Panc1 (cell line): ENCODE measurements at regions not wholly inside any gene's neighbourhood (a gene's known extent, or its start where the extent isn't known, plus 50 kb on each side); places are given as distances from the start of the nearest gene placed in this dataset.

Source experiments
- ATAC-seq: fragments of 200-7000 bp; cut with Tn5 transposase; 2 replicates; pipeline ENCODE4 v1.9.1; 2020; ENCODE audit warnings: mild to moderate bottlenecking, moderate library complexity
- BruUV-seq: library from RNA; stranded (reverse); fragments of 400-500 nt; replicated peaks from 2 replicates; lab custom pipeline; 2021; lab: Mats Ljungman, UMichigan
- CTCF ChIA-PET: fragments of 300-600 bp; sonication (Branson Sonifier 250); formaldehyde crosslinking; loops from one replicate; lab custom pipeline; 2022; ENCODE audit warnings: antibody characterized with exemption; lab: Charles Lee
- POLR2A ChIA-PET: fragments of 300-600 bp; sonication (Branson Sonifier 250); formaldehyde crosslinking; loops from one replicate; lab custom pipeline; 2022; ENCODE audit warnings: antibody characterized with exemption; lab: Charles Lee
- DNase-seq: peaks from one replicate; pipeline ENCODE4 v3.0.0-alpha.2; 2010; ENCODE audit warnings: low read depth, low spot score
- H3K27ac ChIP-seq: 2 replicates; pipeline ENCODE4 v1.5.1; 2011; ENCODE audit warnings: mild to moderate bottlenecking, low read length, inconsistent platforms
- H3K27me3 ChIP-seq: fragments of 200-500 bp; sonication (Bioruptor generic); 2 replicates; pipeline ENCODE4 v1.6.0; 2014; ENCODE audit warnings: low read length, inconsistent platforms; ENCODE audit not compliant: control insufficient read depth, insufficient read depth
- H3K36me3 ChIP-seq: fragments of 200-500 bp; sonication (Bioruptor generic); 2 replicates; pipeline ENCODE4 v1.5.1; 2014; ENCODE audit warnings: inconsistent platforms, mild to moderate bottlenecking, low read length, moderate library complexity; ENCODE audit not compliant: control insufficient read depth, insufficient read depth
- H3K4me1 ChIP-seq: 2 replicates; pipeline ENCODE4 v1.5.1; 2011; ENCODE audit warnings: inconsistent platforms, mild to moderate bottlenecking, low read length, moderate library complexity; ENCODE audit not compliant: control insufficient read depth, insufficient read depth
- H3K4me3 ChIP-seq, 2 experiments: 2 replicates each; pipeline ENCODE4 v1.5.1; 2011 to 2012; ENCODE audit warnings: low read depth in 2 of 2, low read length in 2 of 2, mild to moderate bottlenecking in 2 of 2, inconsistent platforms in 1 of 2, moderate library complexity in 1 of 2
- H3K9me3 ChIP-seq: fragments of 200-500 bp; sonication (Bioruptor generic); 2 replicates; pipeline ENCODE4 v1.5.1; 2014; ENCODE audit warnings: low read depth, mild to moderate bottlenecking, inconsistent platforms, low read length, moderate library complexity; ENCODE audit not compliant: control insufficient read depth, insufficient read depth
- POLR2AphosphoS5 ChIP-seq: IDR thresholded peaks from 2 replicates; pipeline ENCODE4 v1.6.1; 2012; ENCODE audit warnings: mild to moderate bottlenecking, low read depth, low read length, moderate library complexity
- SIN3A ChIP-seq: IDR thresholded peaks from 2 replicates; pipeline ENCODE4 v1.6.1; 2012; ENCODE audit warnings: low read depth, mild to moderate bottlenecking, low read length, moderate library complexity, borderline replicate concordance; ENCODE audit not compliant: insufficient read depth
- TCF7L2 ChIP-seq: IDR thresholded peaks from 2 replicates; pipeline ENCODE4 v1.6.1; 2011; ENCODE audit warnings: mild to moderate bottlenecking, low read depth, low read length, inconsistent platforms
- in situ Hi-C: cut with HindIII; loops from 2 replicates; pipeline ENCODE4 v1.10.0; 2016; ENCODE audit warnings: low sequenced_read_pairs, low pct_unique_long_range_greater_than_20kb
- intact Hi-C: fragments of 100-400 bp; cut with micrococcal nuclease; formaldehyde crosslinking; loops from one replicate; pipeline ENCODE4 v1.10.0; 2022; ENCODE audit not compliant: unreplicated experiment
- TF ChIP-seq, protein P1 (sequence below): fragments of 450-650 bp; IDR thresholded peaks from 2 replicates; pipeline ENCODE4 v1.5.1; 2017; ENCODE audit warnings: mild to moderate bottlenecking
- TF ChIP-seq, protein P2 (sequence below), 2 experiments: IDR thresholded peaks; 2 replicates each; pipeline ENCODE4 v1.6.1; 2011 to 2012; ENCODE audit warnings: low read depth in 2 of 2, control low read depth in 1 of 2, low read length in 1 of 2, mild to moderate bottlenecking in 1 of 2, moderate library complexity in 1 of 2; ENCODE audit not compliant: insufficient read depth in 1 of 2

DNA sequence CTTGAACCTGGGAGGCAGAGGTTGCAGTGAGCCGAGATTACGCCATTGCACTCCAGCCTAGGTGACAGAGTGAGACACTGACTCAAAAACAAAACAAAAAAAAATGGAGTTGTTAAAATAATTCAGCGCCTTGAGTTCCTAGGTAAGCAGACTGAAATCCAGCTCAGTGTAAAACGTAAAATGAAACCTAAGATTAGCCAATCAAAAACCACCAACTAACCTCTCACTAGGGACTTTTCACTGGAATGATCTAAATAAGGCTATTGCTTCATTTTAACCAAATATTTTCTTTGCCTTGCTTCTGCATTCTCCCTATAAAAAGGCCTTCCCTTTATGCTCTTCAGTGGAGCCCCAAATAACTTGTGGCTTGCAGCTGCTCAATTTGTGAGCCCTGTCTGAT, 91.6 kb upstream of the HIF1A start:
- peaks cover 7% of the 10 kb centered on the region for H3K4me1 ChIP-seq
- no peaks in the 10 kb centered on the region for H3K27me3 ChIP-seq
- in situ Hi-C loops = no loop called here
- intact Hi-C loops = no loop called here
- H3K9me3 ChIP-seq = no peaks in the 10 kb centered on the region
- no peaks in the 10 kb centered on the region for H3K36me3 ChIP-seq
- DNase-seq (no peak), ATAC-seq (no peak)
- H3K4me3 ChIP-seq = no peak overlapping the region
- TF ChIP-seq, protein P1, sequence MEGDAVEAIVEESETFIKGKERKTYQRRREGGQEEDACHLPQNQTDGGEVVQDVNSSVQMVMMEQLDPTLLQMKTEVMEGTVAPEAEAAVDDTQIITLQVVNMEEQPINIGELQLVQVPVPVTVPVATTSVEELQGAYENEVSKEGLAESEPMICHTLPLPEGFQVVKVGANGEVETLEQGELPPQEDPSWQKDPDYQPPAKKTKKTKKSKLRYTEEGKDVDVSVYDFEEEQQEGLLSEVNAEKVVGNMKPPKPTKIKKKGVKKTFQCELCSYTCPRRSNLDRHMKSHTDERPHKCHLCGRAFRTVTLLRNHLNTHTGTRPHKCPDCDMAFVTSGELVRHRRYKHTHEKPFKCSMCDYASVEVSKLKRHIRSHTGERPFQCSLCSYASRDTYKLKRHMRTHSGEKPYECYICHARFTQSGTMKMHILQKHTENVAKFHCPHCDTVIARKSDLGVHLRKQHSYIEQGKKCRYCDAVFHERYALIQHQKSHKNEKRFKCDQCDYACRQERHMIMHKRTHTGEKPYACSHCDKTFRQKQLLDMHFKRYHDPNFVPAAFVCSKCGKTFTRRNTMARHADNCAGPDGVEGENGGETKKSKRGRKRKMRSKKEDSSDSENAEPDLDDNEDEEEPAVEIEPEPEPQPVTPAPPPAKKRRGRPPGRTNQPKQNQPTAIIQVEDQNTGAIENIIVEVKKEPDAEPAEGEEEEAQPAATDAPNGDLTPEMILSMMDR = no peak
- no peak for TF ChIP-seq POLR2AphosphoS5
- TF ChIP-seq SIN3A = no peak
- TF ChIP-seq, protein P2, sequence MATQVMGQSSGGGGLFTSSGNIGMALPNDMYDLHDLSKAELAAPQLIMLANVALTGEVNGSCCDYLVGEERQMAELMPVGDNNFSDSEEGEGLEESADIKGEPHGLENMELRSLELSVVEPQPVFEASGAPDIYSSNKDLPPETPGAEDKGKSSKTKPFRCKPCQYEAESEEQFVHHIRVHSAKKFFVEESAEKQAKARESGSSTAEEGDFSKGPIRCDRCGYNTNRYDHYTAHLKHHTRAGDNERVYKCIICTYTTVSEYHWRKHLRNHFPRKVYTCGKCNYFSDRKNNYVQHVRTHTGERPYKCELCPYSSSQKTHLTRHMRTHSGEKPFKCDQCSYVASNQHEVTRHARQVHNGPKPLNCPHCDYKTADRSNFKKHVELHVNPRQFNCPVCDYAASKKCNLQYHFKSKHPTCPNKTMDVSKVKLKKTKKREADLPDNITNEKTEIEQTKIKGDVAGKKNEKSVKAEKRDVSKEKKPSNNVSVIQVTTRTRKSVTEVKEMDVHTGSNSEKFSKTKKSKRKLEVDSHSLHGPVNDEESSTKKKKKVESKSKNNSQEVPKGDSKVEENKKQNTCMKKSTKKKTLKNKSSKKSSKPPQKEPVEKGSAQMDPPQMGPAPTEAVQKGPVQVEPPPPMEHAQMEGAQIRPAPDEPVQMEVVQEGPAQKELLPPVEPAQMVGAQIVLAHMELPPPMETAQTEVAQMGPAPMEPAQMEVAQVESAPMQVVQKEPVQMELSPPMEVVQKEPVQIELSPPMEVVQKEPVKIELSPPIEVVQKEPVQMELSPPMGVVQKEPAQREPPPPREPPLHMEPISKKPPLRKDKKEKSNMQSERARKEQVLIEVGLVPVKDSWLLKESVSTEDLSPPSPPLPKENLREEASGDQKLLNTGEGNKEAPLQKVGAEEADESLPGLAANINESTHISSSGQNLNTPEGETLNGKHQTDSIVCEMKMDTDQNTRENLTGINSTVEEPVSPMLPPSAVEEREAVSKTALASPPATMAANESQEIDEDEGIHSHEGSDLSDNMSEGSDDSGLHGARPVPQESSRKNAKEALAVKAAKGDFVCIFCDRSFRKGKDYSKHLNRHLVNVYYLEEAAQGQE (IDR thresholded peaks at IDR 0.05; ENCODE audit: insufficient read depth in 1 of 2, low read depth in 2 of 2, low read length in 1 of 2) = no peak
- TF ChIP-seq TCF7L2 = no peak
- ChIA-PET CTCF (no interaction called here), POLR2A (no interaction called here)
- no TSS peak for BruUV-seq
- no peak overlapping the region for H3K27ac ChIP-seq

DNA sequence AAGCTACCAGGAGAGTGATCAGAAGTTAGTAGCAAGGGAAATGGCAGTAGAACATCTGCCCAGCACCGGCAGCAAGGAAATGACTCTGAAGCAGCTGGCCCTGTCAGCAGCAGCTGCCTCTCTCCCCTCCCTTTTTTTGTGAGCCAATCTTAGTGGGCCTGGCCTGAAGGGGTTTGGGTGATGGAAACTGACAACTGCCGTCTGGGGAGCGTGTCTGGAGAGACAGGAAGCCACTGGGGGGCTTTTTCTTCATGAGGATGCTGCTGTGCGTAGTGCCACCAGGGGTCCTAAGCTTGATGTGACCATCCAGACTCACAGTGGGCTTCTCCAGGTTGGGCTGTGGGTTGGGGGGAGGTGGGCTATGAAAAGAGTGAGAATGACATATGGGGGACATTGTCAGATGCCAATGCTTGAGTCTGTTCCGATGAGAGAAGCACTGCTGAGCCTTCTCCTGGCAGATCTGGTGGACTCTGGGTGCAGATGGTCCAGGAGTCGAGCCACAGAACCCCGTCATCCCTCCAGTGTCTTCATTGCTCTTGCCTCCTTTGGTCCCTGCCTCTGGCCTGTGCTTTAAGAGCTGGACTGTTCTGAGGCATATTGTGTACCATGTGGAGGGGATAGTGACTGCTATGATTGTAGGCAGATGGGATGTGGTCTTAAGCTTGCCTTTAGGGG, 87.6 kb upstream of the HIF1A start:
- in situ Hi-C loops = no loop called here

More for the DNA sequence above, 87.6 kb upstream of the HIF1A start:
- ATAC-seq = no peak
- intact Hi-C loops = no loop called here
- Histone ChIP-seq H3K27me3 (no peaks in the 10 kb centered on the region), H3K4me1 (no peaks in the 10 kb centered on the region), H3K4me3 (no peak overlapping the region), H3K27ac (no peak overlapping the region), H3K9me3 (no peaks in the 10 kb centered on the region), H3K36me3 (no peaks in the 10 kb centered on the region)
- no peak for TF ChIP-seq TCF7L2
- no peak for TF ChIP-seq POLR2AphosphoS5
- TF ChIP-seq, protein P2 (IDR thresholded peaks at IDR 0.05; ENCODE audit: insufficient read depth in 1 of 2, low read depth in 2 of 2, low read length in 1 of 2) = no peak
- TF ChIP-seq, protein P1 = no peak
- no peak for TF ChIP-seq SIN3A
- BruUV-seq = no TSS peak
- ChIA-PET POLR2A (no interaction called here), CTCF (no interaction called here)
- DNase-seq = no peak
